GM10266 (cell line): ENCODE measurements at regions not wholly inside any gene's neighbourhood (a gene's known extent, or its start where the extent isn't known, plus 50 kb on each side); places are given as distances from the start of the nearest gene placed in this dataset.
"Not testable (repeated sequence)": the region's sequence is repeated elsewhere in the genome, so short reads cannot be mapped to it uniquely, and the experiment has no call there.

Experiments
- DNase-seq: peaks from one replicate; pipeline ENCODE4 v3.0.0; 2012; ENCODE audit errors: extremely low spot score
- CTCF ChIP-seq: IDR thresholded peaks from 2 replicates; pipeline ENCODE4 v1.5.1; 2012; ENCODE audit warnings: mild to moderate bottlenecking, low read depth; ENCODE audit not compliant: control insufficient read depth, insufficient read depth; ENCODE audit errors: missing control alignments

- no peak for TF ChIP-seq CTCF
- no peak for DNase-seq
Observed at GRCh38 chr3:5898106-5898505, 710.6 kb downstream of the EDEM1 start.

DNA sequence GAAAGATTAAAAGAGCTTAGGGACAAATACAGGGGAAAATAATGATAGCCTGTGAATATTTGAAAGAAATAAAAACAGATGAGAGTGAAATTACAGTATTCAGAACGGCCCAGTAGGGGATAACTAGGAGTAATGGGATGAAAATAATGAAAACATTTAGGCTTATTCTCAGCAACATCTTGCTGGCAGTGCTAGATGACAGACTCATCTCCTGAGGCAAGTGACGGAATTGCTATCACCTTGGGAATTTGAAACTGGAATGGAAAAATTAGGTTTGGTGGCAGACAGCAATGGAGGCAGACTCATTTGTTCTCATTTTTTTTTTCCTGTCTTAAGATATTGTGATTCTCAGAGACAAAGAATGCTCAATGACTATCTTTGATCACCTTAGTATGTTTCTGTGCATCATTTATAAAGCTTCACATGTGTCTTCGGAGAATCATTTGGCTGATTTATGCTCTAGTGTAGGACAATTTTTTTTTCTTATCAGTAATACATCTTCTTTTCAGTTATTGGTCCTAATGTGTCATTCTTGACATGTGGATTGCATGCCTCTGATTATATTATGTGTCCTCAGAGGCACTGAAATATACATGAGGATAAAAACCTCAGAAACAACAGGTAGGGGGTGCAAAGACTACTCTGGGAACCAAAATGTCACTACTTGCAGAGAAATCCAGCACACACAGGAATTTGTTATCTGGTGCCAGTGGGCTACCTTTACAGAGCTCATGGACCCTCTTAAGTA lies 711.7 kb downstream of the EDEM1 start:
- DNase-seq, result no peak

DNA sequence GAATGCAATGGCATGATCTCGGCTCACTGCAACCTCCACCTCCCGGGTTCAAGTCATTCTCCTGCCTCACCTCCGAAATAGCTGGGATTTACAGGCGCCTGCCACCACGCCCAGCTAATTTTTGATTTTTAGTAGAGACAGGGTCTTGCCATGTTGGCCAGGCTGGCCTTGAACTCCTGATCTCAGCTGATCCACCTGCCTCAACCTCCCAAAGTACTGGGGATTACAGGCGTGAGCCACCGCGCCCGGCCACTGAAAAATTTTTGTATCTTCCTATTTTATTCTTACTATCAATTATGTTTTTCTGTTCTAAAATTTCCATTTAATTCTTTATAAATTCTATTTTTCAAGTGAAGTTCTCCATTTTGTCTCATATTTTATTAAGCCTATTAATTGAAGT lies 730.4 kb downstream of the EDEM1 start:
- DNase-seq, result no peak
- no peak for TF ChIP-seq CTCF

More for the DNA sequence above, 711.7 kb downstream of the EDEM1 start:
- TF ChIP-seq CTCF, result no peak

DNA sequence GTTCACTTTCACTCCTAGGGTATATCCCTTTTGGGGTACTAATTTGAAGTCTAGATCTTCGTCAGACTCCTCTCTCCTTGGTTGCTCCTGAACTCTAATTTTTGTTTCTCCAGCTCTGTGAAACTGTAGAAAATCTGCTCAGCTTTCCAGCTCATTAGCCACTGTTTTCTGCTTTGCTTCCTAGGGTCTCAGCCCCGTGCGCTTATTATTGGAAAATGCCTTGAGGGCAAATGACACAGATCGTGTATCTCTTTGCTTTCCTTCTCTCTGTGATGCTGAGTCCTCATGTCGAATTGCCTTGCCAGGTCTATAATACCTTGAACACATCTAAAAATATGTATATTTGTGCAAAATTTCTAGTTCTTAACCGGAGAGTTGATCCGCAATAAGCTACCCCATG lies 731.1 kb downstream of the EDEM1 start:
- TF ChIP-seq CTCF, result no peak
- no peak for DNase-seq

DNA sequence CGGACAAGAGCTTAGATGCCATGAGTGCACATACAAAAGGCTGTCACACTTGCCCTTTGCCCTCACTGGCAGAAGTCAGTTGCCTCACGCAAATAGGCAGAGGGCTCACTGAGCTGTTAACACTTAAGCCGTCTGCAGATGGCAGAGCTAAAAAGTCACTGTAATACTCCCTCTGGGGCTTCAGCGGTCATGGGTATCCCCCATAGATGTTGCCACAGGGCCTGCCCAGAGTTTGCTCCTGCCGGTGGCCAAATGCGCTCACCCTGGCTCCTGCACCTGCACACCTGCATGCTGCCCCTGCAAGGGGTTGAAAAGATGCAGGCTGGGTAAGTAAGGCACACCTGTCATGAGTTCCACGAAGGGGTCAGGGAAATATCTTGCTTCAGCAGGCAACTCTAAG lies 741.5 kb downstream of the EDEM1 start:
- no peak for TF ChIP-seq CTCF
- no peak for DNase-seq

DNA sequence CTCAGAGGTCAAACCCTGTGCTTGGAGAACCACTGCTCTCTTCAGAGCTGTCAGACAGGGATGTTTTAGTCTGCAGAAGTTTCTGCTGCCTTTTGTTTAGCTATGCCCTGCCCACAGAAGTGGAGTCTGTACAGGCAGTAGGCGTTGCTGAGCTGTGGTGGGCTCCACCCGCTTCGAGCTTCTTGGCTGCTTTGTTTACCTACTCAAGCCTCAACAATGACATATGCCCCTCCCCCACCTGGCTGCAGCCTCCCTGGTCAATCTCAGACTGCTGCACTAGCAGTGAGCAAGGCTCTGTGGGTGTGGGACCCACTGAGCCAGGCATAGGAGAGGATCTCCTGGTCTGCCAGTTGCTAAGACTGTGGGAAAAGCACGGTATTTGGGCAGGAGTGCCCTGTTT lies 756.6 kb downstream of the EDEM1 start:
- DNase-seq, result not testable (repeated sequence)

- TF ChIP-seq CTCF, result no peak
Observed at GRCh38 chr3:5948084-5948483, 760.6 kb downstream of the EDEM1 start.

GRCh38 chr3:5951026-5951425 lies 763.5 kb downstream of the EDEM1 start:
- TF ChIP-seq CTCF, result no peak
- DNase-seq, result no peak

More at GRCh38 chr3:5948084-5948483, 760.6 kb downstream of the EDEM1 start:
- no peak for DNase-seq
